ENCODE measurements at regions not wholly inside any gene's neighbourhood (a gene's known extent, or its start where the extent isn't known, plus 50 kb on each side); places are given as distances from the start of the nearest gene placed in this dataset.

GRCh38 chr18:46242183-46242582, 138.0 kb downstream of the HAUS1 start:
- TF ChIP-seq CTCF (IDR thresholded peaks at IDR 0.05; ENCODE audit: low read depth, low read length, missing input control): no peak
- no peak for TF ChIP-seq EGR1 (IDR thresholded peaks at IDR 0.05; ENCODE audit: low read depth in 2 of 2)
- no peak for TF ChIP-seq RAD21 (IDR thresholded peaks at IDR 0.05)
- TF ChIP-seq YY1 (IDR thresholded peaks at IDR 0.05): no peak
- no peak for TF ChIP-seq TAF1 (conservative IDR thresholded peaks at IDR 0.05)
- TF ChIP-seq ZBTB33 (IDR thresholded peaks at IDR 0.05): no peak
- TF ChIP-seq MAX (IDR thresholded peaks at IDR 0.05): no peak

All from liver (tissue), 3 donors.